GM10248 (cell line): ENCODE measurements at regions not wholly inside any gene's neighbourhood (a gene's known extent, or its start where the extent isn't known, plus 50 kb on each side); places are given as distances from the start of the nearest gene placed in this dataset.

ENCODE experiments used
- CTCF ChIA-PET: fragments of 300-600 bp; sonication (Branson Sonifier 250); formaldehyde crosslinking; extraction: SDS; loops from one replicate; lab custom pipeline; 2021; ENCODE audit warnings: antibody characterized with exemption; lab: Yijun Ruan, JAX
- POLR2A ChIA-PET: fragments of 350-650 bp; sonication (Branson Sonifier 250); formaldehyde crosslinking; extraction: SDS; loops from one replicate; lab custom pipeline; 2020; ENCODE audit warnings: antibody characterized with exemption; lab: Yijun Ruan, JAX
- DNase-seq: peaks from one replicate; pipeline ENCODE4 v3.0.0; 2012; ENCODE audit errors: extremely low spot score
- TF ChIP-seq, protein P1 (sequence below): IDR thresholded peaks from 2 replicates; pipeline ENCODE4 v1.5.1; 2012; ENCODE audit warnings: mild to moderate bottlenecking, low read depth; ENCODE audit errors: extremely low read depth, missing control alignments, control extremely low read depth

GRCh38 chr5:58354827-58355226, 105.1 kb downstream of the PLK2 start:
- POLR2A ChIA-PET: no interaction called here
- TF ChIP-seq, protein P1, sequence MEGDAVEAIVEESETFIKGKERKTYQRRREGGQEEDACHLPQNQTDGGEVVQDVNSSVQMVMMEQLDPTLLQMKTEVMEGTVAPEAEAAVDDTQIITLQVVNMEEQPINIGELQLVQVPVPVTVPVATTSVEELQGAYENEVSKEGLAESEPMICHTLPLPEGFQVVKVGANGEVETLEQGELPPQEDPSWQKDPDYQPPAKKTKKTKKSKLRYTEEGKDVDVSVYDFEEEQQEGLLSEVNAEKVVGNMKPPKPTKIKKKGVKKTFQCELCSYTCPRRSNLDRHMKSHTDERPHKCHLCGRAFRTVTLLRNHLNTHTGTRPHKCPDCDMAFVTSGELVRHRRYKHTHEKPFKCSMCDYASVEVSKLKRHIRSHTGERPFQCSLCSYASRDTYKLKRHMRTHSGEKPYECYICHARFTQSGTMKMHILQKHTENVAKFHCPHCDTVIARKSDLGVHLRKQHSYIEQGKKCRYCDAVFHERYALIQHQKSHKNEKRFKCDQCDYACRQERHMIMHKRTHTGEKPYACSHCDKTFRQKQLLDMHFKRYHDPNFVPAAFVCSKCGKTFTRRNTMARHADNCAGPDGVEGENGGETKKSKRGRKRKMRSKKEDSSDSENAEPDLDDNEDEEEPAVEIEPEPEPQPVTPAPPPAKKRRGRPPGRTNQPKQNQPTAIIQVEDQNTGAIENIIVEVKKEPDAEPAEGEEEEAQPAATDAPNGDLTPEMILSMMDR: no peak
- CTCF ChIA-PET: no interaction called here
- no peak for DNase-seq

DNA sequence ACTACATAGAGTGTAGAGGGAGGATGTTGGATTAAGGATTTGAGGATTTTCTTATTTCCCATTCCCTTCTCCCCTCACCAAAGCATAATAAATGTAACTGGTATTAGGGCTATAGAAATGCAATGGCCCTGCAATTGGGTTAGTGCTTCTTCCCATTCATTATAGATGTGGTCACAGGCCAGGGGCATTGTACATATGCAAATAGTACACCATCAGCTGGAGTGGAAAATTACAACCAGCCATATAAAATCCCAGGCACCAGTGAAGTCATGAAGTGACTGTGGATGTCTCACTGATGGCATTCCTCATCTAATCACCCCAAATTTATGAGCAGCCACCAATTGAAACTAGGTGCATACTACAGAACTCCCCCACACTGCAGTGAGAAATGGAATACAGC, 105.9 kb downstream of the PLK2 start:
- ChIA-PET POLR2A (no interaction called here), CTCF (no interaction called here)
- no peak for DNase-seq
- TF ChIP-seq, protein P1: no peak

DNA sequence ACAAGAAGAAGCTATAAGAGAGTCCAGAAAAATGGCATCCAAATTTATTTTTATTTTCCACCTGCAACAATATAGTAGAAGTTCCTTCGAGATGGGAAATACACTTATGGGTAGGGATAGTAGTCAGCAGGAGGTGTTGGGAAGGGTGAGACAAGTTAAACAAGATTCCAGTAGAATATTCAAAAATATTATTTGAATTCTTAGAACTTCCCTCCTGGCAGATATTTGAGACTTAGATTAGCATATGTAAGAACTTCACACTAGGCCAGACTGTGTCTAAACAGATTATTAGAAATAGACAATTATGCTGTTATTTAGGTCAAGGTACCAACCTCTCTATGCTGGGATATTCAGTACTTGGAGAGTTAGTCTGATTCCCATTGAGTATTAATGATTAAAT, 108.7 kb downstream of the PLK2 start:
- CTCF ChIA-PET: interaction anchor here (0.9 to 1.1 kb wide), 2 partner anchors 25 to 110 kb away, joined by 3 read pairs; no protein-coding TSS in a partner anchor
- POLR2A ChIA-PET: no interaction called here
- TF ChIP-seq, protein P1: no peak
- DNase-seq: no peak

- ChIA-PET CTCF (no interaction called here), POLR2A (interaction anchor here (0.6 kb wide), 1 partner anchor 305 kb away, joined by 5 read pairs; no protein-coding TSS in a partner anchor)
- TF ChIP-seq, protein P1: no peak
- DNase-seq: no peak
Observed at GRCh38 chr5:58348996-58349728, 110.7 kb downstream of the PLK2 start.

DNA sequence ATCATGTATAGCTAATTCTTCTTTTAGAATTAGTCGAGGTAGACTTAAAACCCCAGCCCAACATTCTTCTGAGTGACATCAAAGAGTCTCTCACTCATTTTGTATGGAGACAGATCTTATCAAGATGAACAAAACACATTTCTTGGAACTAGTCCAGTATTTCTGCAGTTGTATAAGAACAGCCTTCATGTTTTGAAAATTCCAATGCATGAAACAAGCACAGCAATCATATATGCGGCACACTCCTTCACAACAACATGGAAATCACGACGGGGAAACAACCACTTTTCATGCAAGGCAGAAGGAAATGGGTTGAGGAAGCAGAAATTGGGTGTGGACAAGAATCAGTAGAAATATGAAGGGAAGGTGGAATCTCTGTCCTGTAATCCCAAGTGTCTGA, 113.8 kb downstream of the PLK2 start:
- ChIA-PET CTCF (no interaction called here), POLR2A (no interaction called here)
- no peak for DNase-seq
- TF ChIP-seq, protein P1: no peak

DNA sequence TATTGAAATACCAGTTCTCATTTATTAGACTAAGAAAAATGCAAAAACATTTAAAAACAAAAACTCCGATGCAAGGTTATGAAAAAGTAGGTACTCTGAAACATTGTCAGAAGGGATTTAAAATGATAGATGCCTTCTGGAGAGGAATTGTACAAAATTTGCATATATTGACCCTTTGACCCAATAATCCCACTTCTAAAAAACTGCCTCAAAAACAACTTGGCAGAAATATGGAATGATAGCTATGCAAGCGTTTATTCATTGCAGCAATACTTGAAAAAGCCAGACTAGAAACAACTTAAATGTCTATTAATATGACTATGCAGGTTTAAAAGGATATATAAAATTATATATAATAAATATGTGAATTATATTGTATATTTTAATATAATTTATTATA, 118.4 kb downstream of the PLK2 start:
- CTCF ChIA-PET: no interaction called here
- POLR2A ChIA-PET: no interaction called here
- no peak for DNase-seq
- TF ChIP-seq, protein P1: no peak
